HepG2 (cell line): ENCODE measurements at regions not wholly inside any gene's neighbourhood (a gene's known extent, or its start where the extent isn't known, plus 50 kb on each side); places are given as distances from the start of the nearest gene placed in this dataset.

Experiments used
- ARHGAP35 ChIP-seq: sonication (generic); formaldehyde crosslinking; IDR thresholded peaks from 2 replicates; pipeline ENCODE4 v1.9.0; 2022; ENCODE audit warnings: mild to moderate bottlenecking, inconsistent platforms, moderate library complexity, missing genetic modification reagents, borderline replicate concordance
- DMAP1 ChIP-seq: IDR thresholded peaks from 2 replicates; pipeline ENCODE4 v1.6.1; 2016
- FOXO1 ChIP-seq: sonication (generic); formaldehyde crosslinking; IDR thresholded peaks from 2 replicates; pipeline ENCODE4 v1.4.0; 2020; ENCODE audit warnings: missing genetic modification reagents
- MED8 ChIP-seq: sonication (generic); formaldehyde crosslinking; IDR thresholded peaks from 2 replicates; pipeline ENCODE4 v1.8.1; 2023; ENCODE audit warnings: mild to moderate bottlenecking, missing genetic modification reagents; ENCODE audit not compliant: insufficient replicate concordance
- MLXIP ChIP-seq: sonication (generic); formaldehyde crosslinking; IDR thresholded peaks from 2 replicates; pipeline ENCODE4 v1.9.0; 2021; ENCODE audit warnings: missing genetic modification reagents, borderline replicate concordance
- NCOA2 ChIP-seq: sonication (generic); formaldehyde crosslinking; IDR thresholded peaks from 2 replicates; pipeline ENCODE4 v1.8.0; 2022; ENCODE audit warnings: inconsistent platforms
- PAF1 ChIP-seq: IDR thresholded peaks from 2 replicates; pipeline ENCODE4 v1.6.1; 2016; ENCODE audit warnings: missing genetic modification reagents, missing compliant biosample characterization
- PRDM4 ChIP-seq: sonication (generic); formaldehyde crosslinking; IDR thresholded peaks from 2 replicates; pipeline ENCODE4 v1.9.0; 2021; ENCODE audit warnings: missing genetic modification reagents, borderline replicate concordance
- RFXAP ChIP-seq: sonication (generic); formaldehyde crosslinking; IDR thresholded peaks from 2 replicates; pipeline ENCODE4 v1.4.0; 2020; ENCODE audit warnings: missing genetic modification reagents, borderline replicate concordance
- RXRA ChIP-seq: sonication (generic); formaldehyde crosslinking; IDR thresholded peaks from 2 replicates; pipeline ENCODE4 v1.5.1; 2020; ENCODE audit warnings: missing genetic modification reagents
- SP5 ChIP-seq: IDR thresholded peaks from 2 replicates; pipeline ENCODE4 v1.6.1; 2016; ENCODE audit warnings: low read depth, borderline replicate concordance
- TEF ChIP-seq: sonication (generic); formaldehyde crosslinking; IDR thresholded peaks from 2 replicates; pipeline ENCODE4 v1.5.0; 2020; ENCODE audit warnings: missing genetic modification reagents
- ZBTB20 ChIP-seq: sonication (generic); formaldehyde crosslinking; IDR thresholded peaks from 2 replicates; pipeline ENCODE4 v1.8.1; 2023; ENCODE audit warnings: missing genetic modification reagents, low read depth, mild to moderate bottlenecking, borderline replicate concordance
- ZBTB26 ChIP-seq: IDR thresholded peaks from 2 replicates; pipeline ENCODE4 v1.6.1; 2016; ENCODE audit warnings: missing compliant biosample characterization, missing genetic modification reagents, borderline replicate concordance
- ZFYVE20 ChIP-seq: sonication (generic); formaldehyde crosslinking; IDR thresholded peaks from 2 replicates; pipeline ENCODE4 v1.8.0; 2023; ENCODE audit warnings: low read depth, mild to moderate bottlenecking, moderate library complexity, missing genetic modification reagents, borderline replicate concordance
- ZNF333 ChIP-seq: sonication (generic); formaldehyde crosslinking; IDR thresholded peaks from 2 replicates; pipeline ENCODE4 v1.4.0; 2020; ENCODE audit warnings: mild to moderate bottlenecking, missing genetic modification reagents, borderline replicate concordance
- ZNF703 ChIP-seq: sonication (generic); formaldehyde crosslinking; IDR thresholded peaks from 2 replicates; pipeline ENCODE4 v1.5.1; 2020; ENCODE audit warnings: missing genetic modification reagents, mild to moderate bottlenecking, moderate library complexity, borderline replicate concordance
- ZNF713 ChIP-seq: sonication (generic); formaldehyde crosslinking; IDR thresholded peaks from 2 replicates; pipeline ENCODE4 v1.4.0; 2020; ENCODE audit warnings: mild to moderate bottlenecking, missing genetic modification reagents
- ZNF740 ChIP-seq: sonication (generic); formaldehyde crosslinking; IDR thresholded peaks from 2 replicates; pipeline ENCODE4 v1.4.0; 2020; ENCODE audit warnings: missing genetic modification reagents
- ZNF781 ChIP-seq: sonication (generic); formaldehyde crosslinking; IDR thresholded peaks from 2 replicates; pipeline ENCODE4 v1.5.1; 2020; ENCODE audit warnings: borderline replicate concordance, mild to moderate bottlenecking, missing genetic modification reagents; ENCODE audit errors: not compliant biosample characterization
- ZNF790 ChIP-seq: sonication (generic); formaldehyde crosslinking; IDR thresholded peaks from 2 replicates; pipeline ENCODE4 v1.8.0; 2022; ENCODE audit warnings: missing genetic modification reagents, mild to moderate bottlenecking, borderline replicate concordance

GRCh38 chr6:137724018-137724403, 143.0 kb upstream of the TNFAIP3 start (continued):
- TF ChIP-seq ZFYVE20 (CRISPR knock-in tag): no peak
- no peak; the same call in 1 of the 2 replicates for TF ChIP-seq RFXAP (CRISPR knock-in tag)
- peak; percentile 54 for TF ChIP-seq MED8 (CRISPR knock-in tag)
- no peak for TF ChIP-seq MLXIP (CRISPR knock-in tag)
- no peak for TF ChIP-seq ZNF703 (CRISPR knock-in tag)
- TF ChIP-seq ZBTB26 (CRISPR knock-in tag): peak; percentile 91
- TF ChIP-seq ZNF790 (CRISPR knock-in tag): no peak; the same call in 1 of the 2 replicates
- TF ChIP-seq ZNF333: no peak
- peak; percentile 49 for TF ChIP-seq FOXO1 (CRISPR knock-in tag)
- TF ChIP-seq ZNF713 (CRISPR knock-in tag): no peak
- TF ChIP-seq ZNF740 (CRISPR knock-in tag): peak; percentile 93
- TF ChIP-seq PRDM4 (CRISPR knock-in tag): no peak
- TF ChIP-seq NCOA2 (CRISPR knock-in tag): no peak
- TF ChIP-seq TEF (CRISPR knock-in tag): peak; percentile 55; the same call in 1 of the 2 replicates
- 0 out of 2 replicates have a peak, but pooled peaks have one; percentile 51 for TF ChIP-seq ARHGAP35 (CRISPR knock-in tag)
- TF ChIP-seq SP5 (CRISPR knock-in tag): peak; percentile 52
- peak; percentile 90 for TF ChIP-seq ZBTB20 (CRISPR knock-in tag)
- TF ChIP-seq DMAP1: peak; percentile 55
- TF ChIP-seq PAF1 (CRISPR knock-in tag): no peak
- peak; percentile 79; the same call in 1 of the 2 replicates for TF ChIP-seq RXRA (CRISPR knock-in tag)
- TF ChIP-seq ZNF781 (CRISPR knock-in tag): no peak
